Prostate gland (tissue), 2 donors: ENCODE measurements at regions not wholly inside any gene's neighbourhood (a gene's known extent, or its start where the extent isn't known, plus 50 kb on each side); places are given as distances from the start of the nearest gene placed in this dataset.

Source experiments
- POLR2A ChIP-seq: fragments of 450-650 bp; IDR thresholded peaks from one replicate; pipeline ENCODE4 v1.6.1; 2016; ENCODE audit warnings: antibody characterized with exemption, mild to moderate bottlenecking
- POLR2AphosphoS5 ChIP-seq: sonication (generic); formaldehyde crosslinking; IDR thresholded peaks from one replicate; pipeline ENCODE4 v1.6.1; 2017; ENCODE audit warnings: antibody characterized with exemption
- TF ChIP-seq, protein P1 (sequence below), 4 experiments: fragments of 200-600 bp in 2 of 4; fragments of 450-650 bp in 2 of 4; sonication (generic) in 2 of 4; IDR thresholded peaks; 1 replicate in 3 of 4; 2 replicates in 1 of 4; pipeline ENCODE4 v1.5.1; 2016 to 2019; ENCODE audit warnings: antibody characterized with exemption in 4 of 4, mild to moderate bottlenecking in 2 of 4, moderate library complexity in 2 of 4

DNA sequence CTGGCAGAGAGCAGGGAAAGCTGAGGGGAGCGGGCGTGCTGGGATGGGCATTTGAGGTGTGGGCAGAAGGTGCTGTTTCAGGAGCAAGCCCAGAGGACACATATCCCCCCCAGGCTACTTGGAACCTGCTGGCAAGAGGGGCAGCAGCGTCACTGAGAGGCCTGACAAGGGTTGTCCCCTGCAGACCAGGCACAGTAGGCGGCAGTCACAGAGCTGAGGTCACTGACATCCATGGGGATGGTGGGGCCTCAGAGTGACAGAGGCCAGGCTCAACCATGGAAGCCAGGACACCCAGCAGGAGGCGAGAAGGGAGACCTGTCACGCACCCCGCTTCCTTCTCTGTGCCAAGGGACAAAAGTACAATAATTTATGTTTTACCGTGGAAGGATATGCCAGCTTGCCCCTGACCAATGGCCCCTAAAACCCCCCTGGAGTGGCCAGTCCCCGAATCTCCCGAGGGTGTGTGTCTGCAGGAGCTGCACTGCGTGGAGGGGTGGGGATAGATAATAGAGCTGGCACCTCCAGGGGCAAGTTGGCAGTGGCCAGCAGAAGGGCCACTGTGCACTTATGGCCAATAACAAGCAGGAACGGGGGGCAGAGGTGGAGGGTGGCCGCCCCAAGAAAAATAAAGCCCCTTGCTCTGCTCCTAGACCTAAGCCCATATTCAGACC is 86.3 kb upstream of the SLC66A3 start:
- no peak for TF ChIP-seq POLR2A
- TF ChIP-seq, protein P1, sequence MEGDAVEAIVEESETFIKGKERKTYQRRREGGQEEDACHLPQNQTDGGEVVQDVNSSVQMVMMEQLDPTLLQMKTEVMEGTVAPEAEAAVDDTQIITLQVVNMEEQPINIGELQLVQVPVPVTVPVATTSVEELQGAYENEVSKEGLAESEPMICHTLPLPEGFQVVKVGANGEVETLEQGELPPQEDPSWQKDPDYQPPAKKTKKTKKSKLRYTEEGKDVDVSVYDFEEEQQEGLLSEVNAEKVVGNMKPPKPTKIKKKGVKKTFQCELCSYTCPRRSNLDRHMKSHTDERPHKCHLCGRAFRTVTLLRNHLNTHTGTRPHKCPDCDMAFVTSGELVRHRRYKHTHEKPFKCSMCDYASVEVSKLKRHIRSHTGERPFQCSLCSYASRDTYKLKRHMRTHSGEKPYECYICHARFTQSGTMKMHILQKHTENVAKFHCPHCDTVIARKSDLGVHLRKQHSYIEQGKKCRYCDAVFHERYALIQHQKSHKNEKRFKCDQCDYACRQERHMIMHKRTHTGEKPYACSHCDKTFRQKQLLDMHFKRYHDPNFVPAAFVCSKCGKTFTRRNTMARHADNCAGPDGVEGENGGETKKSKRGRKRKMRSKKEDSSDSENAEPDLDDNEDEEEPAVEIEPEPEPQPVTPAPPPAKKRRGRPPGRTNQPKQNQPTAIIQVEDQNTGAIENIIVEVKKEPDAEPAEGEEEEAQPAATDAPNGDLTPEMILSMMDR (IDR thresholded peaks at IDR 0.05) = no peak
- no peak for TF ChIP-seq POLR2AphosphoS5
